Hepatocyte (in vitro differentiated cells): ENCODE measurements at regions not wholly inside any gene's neighbourhood (a gene's known extent, or its start where the extent isn't known, plus 50 kb on each side); places are given as distances from the start of the nearest gene placed in this dataset.

Experiments used
- DNase-seq: peaks from one replicate; pipeline ENCODE4 v3.0.0-alpha.2; 2016; ENCODE audit warnings: low spot score
- H2AFZ ChIP-seq: fragments of 200-600 bp; sonication (generic); 2 replicates; pipeline ENCODE4 v1.6.0; 2016; ENCODE audit warnings: antibody characterized with exemption, mild to moderate bottlenecking
- H3K27ac ChIP-seq: fragments of 200-600 bp; sonication (generic); 2 replicates; pipeline ENCODE4 v1.5.1; 2016; ENCODE audit warnings: mild to moderate bottlenecking
- H3K27me3 ChIP-seq: fragments of 200-600 bp; sonication (generic); 2 replicates; pipeline ENCODE4 v1.6.1; 2016
- H3K36me3 ChIP-seq: fragments of 200-600 bp; sonication (generic); replicated peaks from 2 replicates; pipeline ENCODE4 v1.5.1; 2016; ENCODE audit warnings: low read depth; ENCODE audit not compliant: insufficient read depth
- H3K4me1 ChIP-seq: fragments of 200-600 bp; sonication (generic); 2 replicates; pipeline ENCODE4 v1.5.1; 2016; ENCODE audit warnings: mild to moderate bottlenecking, moderate library complexity; ENCODE audit not compliant: insufficient read depth
- H3K4me2 ChIP-seq: fragments of 200-600 bp; sonication (generic); 2 replicates; pipeline ENCODE4 v1.6.0; 2016
- H3K4me3 ChIP-seq: fragments of 200-600 bp; sonication (generic); 2 replicates; pipeline ENCODE4 v1.5.1; 2016; ENCODE audit warnings: mild to moderate bottlenecking
- H3K79me2 ChIP-seq: fragments of 200-600 bp; sonication (generic); 2 replicates; pipeline ENCODE4 v1.6.0; 2017; ENCODE audit warnings: mild to moderate bottlenecking
- H3K9me2 ChIP-seq: fragments of 200-600 bp; sonication (generic); replicated peaks from 2 replicates; pipeline ENCODE4 v1.6.0; 2017; ENCODE audit warnings: mild to moderate bottlenecking; ENCODE audit not compliant: insufficient read depth
- H3K9me3 ChIP-seq: fragments of 200-600 bp; sonication (generic); 2 replicates; pipeline ENCODE4 v1.5.1; 2016; ENCODE audit warnings: low read depth, mild to moderate bottlenecking
- H4K20me1 ChIP-seq: fragments of 200-600 bp; sonication (generic); 2 replicates; pipeline ENCODE4 v1.6.0; 2016; ENCODE audit warnings: mild to moderate bottlenecking; ENCODE audit not compliant: insufficient read depth, poor library complexity, severe bottlenecking
- CTCF ChIP-seq: fragments of 200-600 bp; sonication (generic); IDR thresholded peaks from 2 replicates; pipeline ENCODE4 v1.5.1; 2016; ENCODE audit warnings: antibody characterized with exemption, mild to moderate bottlenecking; ENCODE audit not compliant: poor library complexity
- EZH2 ChIP-seq: fragments of 200-600 bp; sonication (generic); IDR thresholded peaks from 2 replicates; pipeline ENCODE4 v1.6.1; 2016; ENCODE audit warnings: antibody characterized with exemption, mild to moderate bottlenecking, borderline replicate concordance
- EZH2phosphoT487 ChIP-seq: fragments of 200-600 bp; sonication (generic); IDR thresholded peaks from one replicate; pipeline ENCODE4 v1.6.1; 2018; ENCODE audit warnings: antibody characterized with exemption, mild to moderate bottlenecking, low read depth, moderate library complexity; ENCODE audit not compliant: unreplicated experiment, severe bottlenecking
- WGBS: methylation state at CpG from one replicate; pipeline ENCODE4 v1.1.6; 2016; ENCODE audit warnings: low lambda C conversion rate; ENCODE audit errors: missing lambda C conversion rate; 5-methylcytosine and 5-hydroxymethylcytosine counted together

- H3K79me2 ChIP-seq, result no peaks in the 10 kb centered on the region
- H3K27ac ChIP-seq, result no peak overlapping the region
- no peak for DNase-seq
- TF ChIP-seq EZH2phosphoT487 (no peak), EZH2 (no peak), CTCF (no peak)
- H3K9me3 ChIP-seq, result no peaks in the 10 kb centered on the region
- no peaks in the 10 kb centered on the region for H3K36me3 ChIP-seq
- no peak overlapping the region for H2AFZ ChIP-seq
- H3K9me2 ChIP-seq, result no peaks in the 10 kb centered on the region
- 64% methylated on average over 1 of the region's 1 CpG for WGBS
- no peak overlapping the region for H3K4me3 ChIP-seq
- H3K4me1 ChIP-seq, result no peaks in the 10 kb centered on the region
- no peaks in the 10 kb centered on the region for H4K20me1 ChIP-seq
- no peaks in the 10 kb centered on the region for H3K27me3 ChIP-seq
- no peak overlapping the region for H3K4me2 ChIP-seq
Observed at GRCh38 chr5:36360307-36360706, 58.6 kb upstream of the RANBP3L start.

GRCh38 chr5:36363101-36363500, 61.4 kb upstream of the RANBP3L start:
- H3K4me3 ChIP-seq, result no peak overlapping the region
- H3K9me3 ChIP-seq, result no peaks in the 10 kb centered on the region
- DNase-seq, result no peak
- H2AFZ ChIP-seq, result no peak overlapping the region
- H4K20me1 ChIP-seq, result no peaks in the 10 kb centered on the region
- no peaks in the 10 kb centered on the region for H3K79me2 ChIP-seq
- no peaks in the 10 kb centered on the region for H3K9me2 ChIP-seq
- TF ChIP-seq EZH2, result no peak
- H3K27ac ChIP-seq, result no peak overlapping the region
- 100% methylated on average over 1 of the region's 1 CpG for WGBS
- peaks cover 4% of the 10 kb centered on the region for H3K4me1 ChIP-seq
- H3K4me2 ChIP-seq, result no peak overlapping the region
- no peaks in the 10 kb centered on the region for H3K27me3 ChIP-seq
- H3K36me3 ChIP-seq, result no peaks in the 10 kb centered on the region

- Histone ChIP-seq H4K20me1 (no peaks in the 10 kb centered on the region), H3K27ac (no peak overlapping the region), H3K27me3 (no peaks in the 10 kb centered on the region), H3K79me2 (no peaks in the 10 kb centered on the region), H3K36me3 (no peaks in the 10 kb centered on the region), H3K9me2 (no peaks in the 10 kb centered on the region), H3K4me3 (no peak overlapping the region), H3K4me1 (peaks cover 4% of the 10 kb centered on the region), H3K9me3 (no peaks in the 10 kb centered on the region), H3K4me2 (no peak overlapping the region), H2AFZ (no peak overlapping the region)
- 85% methylated on average over 2 of the region's 2 CpGs for WGBS
- TF ChIP-seq CTCF (no peak), EZH2 (no peak), EZH2phosphoT487 (no peak)
- DNase-seq, result no peak
Observed at GRCh38 chr5:36363744-36364143, 62.0 kb upstream of the RANBP3L start.

GRCh38 chr5:36364473-36364872, 62.8 kb upstream of the RANBP3L start:
- DNase-seq, result no peak
- H3K4me2 ChIP-seq, result no peak overlapping the region
- H3K27ac ChIP-seq, result no peak overlapping the region
- no peaks in the 10 kb centered on the region for H3K27me3 ChIP-seq
- H3K36me3 ChIP-seq, result no peaks in the 10 kb centered on the region
- no peak overlapping the region for H2AFZ ChIP-seq
- no peaks in the 10 kb centered on the region for H4K20me1 ChIP-seq
- TF ChIP-seq EZH2, result no peak
- no peak for TF ChIP-seq CTCF
- TF ChIP-seq EZH2phosphoT487, result no peak
- H3K79me2 ChIP-seq, result no peaks in the 10 kb centered on the region
- H3K9me3 ChIP-seq, result no peaks in the 10 kb centered on the region
- H3K9me2 ChIP-seq, result no peaks in the 10 kb centered on the region
- no peak overlapping the region for H3K4me3 ChIP-seq
- WGBS, result 85% methylated on average over 4 of the region's 4 CpGs
- H3K4me1 ChIP-seq, result peaks cover 4% of the 10 kb centered on the region
